ENCODE measurements at regions not wholly inside any gene's neighbourhood (a gene's known extent, or its start where the extent isn't known, plus 50 kb on each side); places are given as distances from the start of the nearest gene placed in this dataset.
"Not testable (repeated sequence)": the region's sequence is repeated elsewhere in the genome, so short reads cannot be mapped to it uniquely, and the experiment has no call there.

DNA sequence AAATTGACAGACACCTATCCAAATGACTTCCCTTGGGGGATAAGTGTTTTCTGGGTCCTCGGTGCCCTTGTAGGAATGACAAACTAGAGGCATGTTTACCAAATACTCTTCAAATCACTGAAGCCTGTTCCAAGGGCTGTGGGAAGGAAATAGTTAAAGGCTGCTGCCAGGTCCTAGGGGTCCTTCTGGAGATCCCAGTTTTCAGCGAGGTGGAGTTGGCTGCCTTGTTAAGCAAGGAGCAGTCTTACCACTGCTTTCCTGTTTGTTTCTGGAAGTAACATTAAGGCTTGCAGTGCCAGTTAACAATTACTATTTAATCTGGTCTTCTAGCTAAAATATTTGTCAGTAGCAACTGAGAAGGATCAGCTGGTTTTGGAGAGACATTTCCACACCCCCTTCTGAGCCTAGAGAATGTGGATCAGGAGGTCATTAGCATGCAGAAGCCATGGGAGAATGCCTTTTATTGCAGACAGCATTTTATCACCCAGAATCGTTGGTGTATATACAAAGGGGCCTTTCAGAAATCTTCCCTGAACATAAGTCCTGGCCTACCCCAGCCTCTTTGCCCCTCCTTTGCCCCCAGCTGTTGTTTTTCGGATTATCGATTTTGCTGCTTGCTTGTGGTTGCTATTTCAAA lies 238.8 kb downstream of the DMAC1 start:
- Histone ChIP-seq H3K27me3 (no peaks in the 10 kb centered on the region), H3K9me3 (no peaks in the 10 kb centered on the region), H3K4me3 (no peak overlapping the region), H3K36me3 (no peaks in the 10 kb centered on the region), H3K4me1 (no peaks in the 10 kb centered on the region), H3K27ac (no peak overlapping the region)
- no peak for DNase-seq (ENCODE audit: low spot score)
- TF ChIP-seq, protein P1, sequence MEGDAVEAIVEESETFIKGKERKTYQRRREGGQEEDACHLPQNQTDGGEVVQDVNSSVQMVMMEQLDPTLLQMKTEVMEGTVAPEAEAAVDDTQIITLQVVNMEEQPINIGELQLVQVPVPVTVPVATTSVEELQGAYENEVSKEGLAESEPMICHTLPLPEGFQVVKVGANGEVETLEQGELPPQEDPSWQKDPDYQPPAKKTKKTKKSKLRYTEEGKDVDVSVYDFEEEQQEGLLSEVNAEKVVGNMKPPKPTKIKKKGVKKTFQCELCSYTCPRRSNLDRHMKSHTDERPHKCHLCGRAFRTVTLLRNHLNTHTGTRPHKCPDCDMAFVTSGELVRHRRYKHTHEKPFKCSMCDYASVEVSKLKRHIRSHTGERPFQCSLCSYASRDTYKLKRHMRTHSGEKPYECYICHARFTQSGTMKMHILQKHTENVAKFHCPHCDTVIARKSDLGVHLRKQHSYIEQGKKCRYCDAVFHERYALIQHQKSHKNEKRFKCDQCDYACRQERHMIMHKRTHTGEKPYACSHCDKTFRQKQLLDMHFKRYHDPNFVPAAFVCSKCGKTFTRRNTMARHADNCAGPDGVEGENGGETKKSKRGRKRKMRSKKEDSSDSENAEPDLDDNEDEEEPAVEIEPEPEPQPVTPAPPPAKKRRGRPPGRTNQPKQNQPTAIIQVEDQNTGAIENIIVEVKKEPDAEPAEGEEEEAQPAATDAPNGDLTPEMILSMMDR (IDR thresholded peaks at IDR 0.05): no peak

DNA sequence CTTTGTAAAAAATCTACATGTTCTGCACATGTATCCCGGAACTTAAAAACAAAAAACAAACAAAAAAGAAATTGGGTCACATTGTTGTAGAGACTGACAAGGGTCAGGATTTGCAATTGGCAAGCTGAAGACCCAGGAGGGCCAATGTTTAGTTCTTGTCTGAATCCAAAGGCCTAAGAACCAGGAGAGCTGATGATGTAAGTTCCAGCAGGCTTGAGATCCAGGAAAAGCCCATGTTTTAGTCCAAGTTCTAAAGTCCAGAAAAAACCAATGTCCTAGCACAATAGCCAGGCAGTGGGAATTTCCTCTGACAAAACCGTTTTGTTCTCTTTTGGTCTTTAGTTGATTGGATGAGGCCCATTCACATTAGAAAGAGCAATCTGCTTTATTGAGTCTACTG lies 244.9 kb downstream of the DMAC1 start:
- Histone ChIP-seq H3K4me3 (no peak overlapping the region), H3K27me3 (no peaks in the 10 kb centered on the region), H3K36me3 (no peaks in the 10 kb centered on the region), H3K4me1 (no peaks in the 10 kb centered on the region), H3K9me3 (no peaks in the 10 kb centered on the region), H3K27ac (no peak overlapping the region)
- TF ChIP-seq, protein P1 (IDR thresholded peaks at IDR 0.05): no peak
- DNase-seq (ENCODE audit: low spot score): no peak

DNA sequence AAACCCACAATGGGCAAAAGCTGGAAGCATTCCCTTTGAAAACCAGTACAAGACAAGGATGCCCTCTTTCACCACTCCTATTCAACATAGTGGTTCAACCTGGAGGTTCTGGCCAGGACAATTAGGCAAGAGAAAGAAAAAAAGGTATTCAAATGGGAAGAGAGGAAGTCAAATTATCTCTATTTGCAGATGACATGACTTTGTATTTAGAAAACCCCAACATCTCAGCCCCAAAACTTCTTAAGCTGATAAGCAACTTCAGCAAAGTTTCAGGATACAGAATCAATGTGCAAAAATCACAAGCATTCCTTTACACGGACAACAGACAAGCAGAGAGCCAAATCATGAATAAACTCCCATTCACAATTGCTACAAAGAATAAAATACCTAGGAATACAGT lies 246.9 kb downstream of the DMAC1 start:
- not testable (repeated sequence) for H3K4me1 ChIP-seq; H3K4me3 ChIP-seq; H3K27ac ChIP-seq; H3K9me3 ChIP-seq; DNase-seq (ENCODE audit: low spot score); H3K36me3 ChIP-seq; H3K27me3 ChIP-seq

DNA sequence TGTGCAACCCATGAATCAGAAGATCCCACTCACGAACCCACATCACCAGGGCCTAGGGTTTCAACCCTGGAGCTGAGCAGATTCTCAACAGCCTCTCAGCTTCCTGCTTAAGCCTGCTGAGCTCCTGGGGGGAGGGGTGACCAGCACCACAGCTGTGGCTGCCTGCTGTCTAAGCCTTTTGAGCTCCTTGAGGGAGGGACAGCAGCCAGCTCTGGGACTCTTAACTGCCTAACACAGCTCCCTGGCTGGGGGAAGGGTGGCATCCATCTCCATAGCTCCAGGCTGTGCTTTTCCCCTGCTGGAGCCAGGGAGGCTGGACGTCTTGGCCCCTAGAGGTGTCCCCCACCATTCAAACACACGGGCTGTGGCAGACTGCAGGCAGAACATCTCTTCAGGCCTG lies 250.3 kb downstream of the DMAC1 start:
- DNase-seq (ENCODE audit: low spot score): no peak
- Histone ChIP-seq H3K4me1 (no peaks in the 10 kb centered on the region), H3K9me3 (no peaks in the 10 kb centered on the region), H3K36me3 (no peaks in the 10 kb centered on the region), H3K27ac (no peak overlapping the region), H3K4me3 (no peak overlapping the region), H3K27me3 (no peaks in the 10 kb centered on the region)
- TF ChIP-seq, protein P1 (IDR thresholded peaks at IDR 0.05): no peak

DNA sequence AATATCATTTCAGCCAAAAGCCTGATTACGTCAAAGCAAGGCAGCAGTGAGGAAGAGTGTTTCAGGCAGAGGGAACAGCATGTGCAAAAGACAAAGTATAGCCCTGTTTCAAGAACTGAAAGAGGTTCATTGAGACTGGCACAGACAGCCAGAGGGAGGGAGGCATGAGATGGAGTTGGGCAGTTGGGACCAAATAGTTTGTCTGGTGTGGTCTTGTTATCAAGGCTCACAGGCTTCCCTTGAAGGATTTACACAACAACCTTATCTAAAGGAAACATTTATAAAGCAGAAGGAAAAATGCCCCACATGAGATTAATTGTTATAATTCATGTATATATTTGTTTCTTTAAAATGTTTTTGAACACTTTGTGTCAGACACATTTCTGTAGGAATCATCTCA lies 253.3 kb downstream of the DMAC1 start:
- no peak for DNase-seq (ENCODE audit: low spot score)
- H3K27me3 ChIP-seq: no peaks in the 10 kb centered on the region
- TF ChIP-seq, protein P1 (IDR thresholded peaks at IDR 0.05): no peak
- no peaks in the 10 kb centered on the region for H3K9me3 ChIP-seq
- H3K36me3 ChIP-seq: no peaks in the 10 kb centered on the region
- H3K4me3 ChIP-seq: no peak overlapping the region
- H3K4me1 ChIP-seq: no peaks in the 10 kb centered on the region
- H3K27ac ChIP-seq: no peak overlapping the region

DNA sequence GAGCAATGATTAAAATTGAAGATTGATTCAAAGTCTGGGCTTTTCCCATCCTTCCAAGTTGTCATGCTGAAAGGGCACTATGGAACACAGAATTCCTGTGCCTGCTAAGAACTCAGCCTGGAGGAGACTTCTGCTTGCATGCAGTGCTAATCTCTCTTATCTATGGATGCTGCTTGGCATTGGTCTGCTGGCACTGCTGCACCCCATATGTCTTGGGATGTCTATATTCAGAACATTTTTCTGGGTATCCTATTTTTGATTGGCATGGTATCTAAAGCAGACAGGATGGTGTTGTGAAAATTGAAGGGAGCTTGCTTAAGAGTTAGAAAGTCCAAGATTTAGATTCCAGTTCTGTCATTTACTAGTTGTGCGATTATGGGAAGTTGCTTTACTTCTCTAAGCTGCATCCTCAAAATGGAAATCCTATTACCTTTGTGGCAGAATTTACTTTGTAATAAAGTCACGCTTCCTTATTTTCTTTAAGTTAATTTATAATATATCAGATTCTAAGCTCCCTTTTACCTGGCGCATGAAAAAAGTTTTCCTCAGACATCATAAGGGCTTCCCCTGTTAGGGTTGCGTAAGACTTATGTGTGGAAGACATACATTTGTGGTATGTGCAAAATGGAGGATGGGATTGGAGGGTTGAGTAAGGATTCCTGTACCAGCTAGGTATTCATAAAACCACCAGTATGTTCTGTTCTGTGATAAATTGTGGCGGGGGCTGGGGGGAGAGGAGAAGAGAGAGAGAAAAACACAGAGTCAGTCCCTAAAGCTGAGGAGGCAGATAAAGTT lies 254.0 kb downstream of the DMAC1 start:
- DNase-seq (ENCODE audit: low spot score): no peak
- Histone ChIP-seq H3K4me3 (no peak overlapping the region), H3K9me3 (no peaks in the 10 kb centered on the region), H3K27ac (no peak overlapping the region), H3K27me3 (no peaks in the 10 kb centered on the region), H3K36me3 (no peaks in the 10 kb centered on the region), H3K4me1 (no peaks in the 10 kb centered on the region)
- TF ChIP-seq, protein P1 (IDR thresholded peaks at IDR 0.05): no peak
